GM12878 (cell line): ENCODE measurements at regions not wholly inside any gene's neighbourhood (a gene's known extent, or its start where the extent isn't known, plus 50 kb on each side); places are given as distances from the start of the nearest gene placed in this dataset.

Experiments
- EGR1 ChIP-seq, 2 experiments: IDR thresholded peaks; 1 replicate in 1 of 2; 2 replicates in 1 of 2; pipeline ENCODE4 v1.6.1; 2011 to 2012; ENCODE audit warnings: low read depth in 2 of 2, low read length in 2 of 2, borderline replicate concordance in 1 of 2, mild to moderate bottlenecking in 1 of 2, moderate library complexity in 1 of 2
- HDAC2 ChIP-seq: fragments of 200-600 bp; sonication (generic); IDR thresholded peaks from 2 replicates; pipeline ENCODE4 v1.6.1; 2017
- KAT2A ChIP-seq: conservative IDR thresholded peaks from 2 replicates; pipeline ENCODE4 v1.6.1; 2011; ENCODE audit warnings: low read depth, low read length; ENCODE audit not compliant: control insufficient read depth
- KDM1A ChIP-seq: fragments of 200-600 bp; sonication (generic); IDR thresholded peaks from 2 replicates; pipeline ENCODE4 v1.6.1; 2016; ENCODE audit warnings: borderline replicate concordance
- NKRF ChIP-seq: fragments of 450-650 bp; conservative IDR thresholded peaks from 2 replicates; pipeline ENCODE4 v1.6.1; 2017; ENCODE audit warnings: mild to moderate bottlenecking, moderate library complexity
- PRDM15 ChIP-seq: fragments of 450-650 bp; formaldehyde crosslinking; IDR thresholded peaks from 2 replicates; pipeline ENCODE4 v1.4.0; 2020; ENCODE audit warnings: mild to moderate bottlenecking, moderate library complexity
- SPI1 ChIP-seq: IDR thresholded peaks from 2 replicates; pipeline ENCODE4 v1.6.1; 2011; ENCODE audit warnings: low read depth, mild to moderate bottlenecking, low read length, moderate library complexity, borderline replicate concordance; ENCODE audit not compliant: insufficient read depth
- TF ChIP-seq, protein P1 (sequence below): fragments of 450-650 bp; IDR thresholded peaks from 2 replicates; pipeline ENCODE4 v1.6.1; 2016; ENCODE audit warnings: mild to moderate bottlenecking
- TF ChIP-seq, protein P2 (sequence below): fragments of 450-650 bp; formaldehyde crosslinking; IDR thresholded peaks from 2 replicates; pipeline ENCODE4 v1.5.0; 2022; ENCODE audit warnings: mild to moderate bottlenecking, missing genetic modification characterization
- TF ChIP-seq, protein P3 (sequence below): fragments of 450-650 bp; IDR thresholded peaks from 2 replicates; pipeline ENCODE4 v1.6.1; 2017; ENCODE audit warnings: mild to moderate bottlenecking, low read depth, inconsistent platforms; ENCODE audit not compliant: poor library complexity, severe bottlenecking

GRCh38 chr6:132931313-132931712 is 116.9 kb downstream of the RPS12 start (continued):
- TF ChIP-seq PRDM15 (CRISPR knock-in tag) (no peak), EGR1 (IDR thresholded peaks at IDR 0.05; ENCODE audit: borderline replicate concordance in 1 of 2, low read depth in 2 of 2, low read length in 2 of 2) (no peak), KDM1A (no peak), NKRF (no peak), HDAC2 (no peak), SPI1 (no peak), KAT2A (no peak)
- TF ChIP-seq, protein P1, sequence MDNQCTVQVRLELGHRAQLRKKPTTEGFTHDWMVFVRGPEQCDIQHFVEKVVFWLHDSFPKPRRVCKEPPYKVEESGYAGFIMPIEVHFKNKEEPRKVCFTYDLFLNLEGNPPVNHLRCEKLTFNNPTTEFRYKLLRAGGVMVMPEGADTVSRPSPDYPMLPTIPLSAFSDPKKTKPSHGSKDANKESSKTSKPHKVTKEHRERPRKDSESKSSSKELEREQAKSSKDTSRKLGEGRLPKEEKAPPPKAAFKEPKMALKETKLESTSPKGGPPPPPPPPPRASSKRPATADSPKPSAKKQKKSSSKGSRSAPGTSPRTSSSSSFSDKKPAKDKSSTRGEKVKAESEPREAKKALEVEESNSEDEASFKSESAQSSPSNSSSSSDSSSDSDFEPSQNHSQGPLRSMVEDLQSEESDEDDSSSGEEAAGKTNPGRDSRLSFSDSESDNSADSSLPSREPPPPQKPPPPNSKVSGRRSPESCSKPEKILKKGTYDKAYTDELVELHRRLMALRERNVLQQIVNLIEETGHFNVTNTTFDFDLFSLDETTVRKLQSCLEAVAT, result no peak
- TF ChIP-seq, protein P2, sequence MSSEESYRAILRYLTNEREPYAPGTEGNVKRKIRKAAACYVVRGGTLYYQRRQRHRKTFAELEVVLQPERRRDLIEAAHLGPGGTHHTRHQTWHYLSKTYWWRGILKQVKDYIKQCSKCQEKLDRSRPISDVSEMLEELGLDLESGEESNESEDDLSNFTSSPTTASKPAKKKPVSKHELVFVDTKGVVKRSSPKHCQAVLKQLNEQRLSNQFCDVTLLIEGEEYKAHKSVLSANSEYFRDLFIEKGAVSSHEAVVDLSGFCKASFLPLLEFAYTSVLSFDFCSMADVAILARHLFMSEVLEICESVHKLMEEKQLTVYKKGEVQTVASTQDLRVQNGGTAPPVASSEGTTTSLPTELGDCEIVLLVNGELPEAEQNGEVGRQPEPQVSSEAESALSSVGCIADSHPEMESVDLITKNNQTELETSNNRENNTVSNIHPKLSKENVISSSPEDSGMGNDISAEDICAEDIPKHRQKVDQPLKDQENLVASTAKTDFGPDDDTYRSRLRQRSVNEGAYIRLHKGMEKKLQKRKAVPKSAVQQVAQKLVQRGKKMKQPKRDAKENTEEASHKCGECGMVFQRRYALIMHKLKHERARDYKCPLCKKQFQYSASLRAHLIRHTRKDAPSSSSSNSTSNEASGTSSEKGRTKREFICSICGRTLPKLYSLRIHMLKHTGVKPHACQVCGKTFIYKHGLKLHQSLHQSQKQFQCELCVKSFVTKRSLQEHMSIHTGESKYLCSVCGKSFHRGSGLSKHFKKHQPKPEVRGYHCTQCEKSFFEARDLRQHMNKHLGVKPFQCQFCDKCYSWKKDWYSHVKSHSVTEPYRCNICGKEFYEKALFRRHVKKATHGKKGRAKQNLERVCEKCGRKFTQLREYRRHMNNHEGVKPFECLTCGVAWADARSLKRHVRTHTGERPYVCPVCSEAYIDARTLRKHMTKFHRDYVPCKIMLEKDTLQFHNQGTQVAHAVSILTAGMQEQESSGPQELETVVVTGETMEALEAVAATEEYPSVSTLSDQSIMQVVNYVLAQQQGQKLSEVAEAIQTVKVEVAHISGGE (CRISPR knock-in tag), result no peak
- TF ChIP-seq, protein P3, sequence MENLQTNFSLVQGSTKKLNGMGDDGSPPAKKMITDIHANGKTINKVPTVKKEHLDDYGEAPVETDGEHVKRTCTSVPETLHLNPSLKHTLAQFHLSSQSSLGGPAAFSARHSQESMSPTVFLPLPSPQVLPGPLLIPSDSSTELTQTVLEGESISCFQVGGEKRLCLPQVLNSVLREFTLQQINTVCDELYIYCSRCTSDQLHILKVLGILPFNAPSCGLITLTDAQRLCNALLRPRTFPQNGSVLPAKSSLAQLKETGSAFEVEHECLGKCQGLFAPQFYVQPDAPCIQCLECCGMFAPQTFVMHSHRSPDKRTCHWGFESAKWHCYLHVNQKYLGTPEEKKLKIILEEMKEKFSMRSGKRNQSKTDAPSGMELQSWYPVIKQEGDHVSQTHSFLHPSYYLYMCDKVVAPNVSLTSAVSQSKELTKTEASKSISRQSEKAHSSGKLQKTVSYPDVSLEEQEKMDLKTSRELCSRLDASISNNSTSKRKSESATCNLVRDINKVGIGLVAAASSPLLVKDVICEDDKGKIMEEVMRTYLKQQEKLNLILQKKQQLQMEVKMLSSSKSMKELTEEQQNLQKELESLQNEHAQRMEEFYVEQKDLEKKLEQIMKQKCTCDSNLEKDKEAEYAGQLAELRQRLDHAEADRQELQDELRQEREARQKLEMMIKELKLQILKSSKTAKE, result no peak
